NB4 (cell line): ENCODE measurements at regions not wholly inside any gene's neighbourhood (a gene's known extent, or its start where the extent isn't known, plus 50 kb on each side); places are given as distances from the start of the nearest gene placed in this dataset.

Experiments
- DNase-seq: peaks from one replicate; pipeline ENCODE4 v3.0.0; 2010; ENCODE audit warnings: low read depth
- H3K4me3 ChIP-seq: one replicate; pipeline ENCODE4 v1.5.1; 2011; ENCODE audit warnings: mild to moderate bottlenecking, low read depth, low read length, moderate library complexity
- MYC ChIP-seq: IDR thresholded peaks from 2 replicates; pipeline ENCODE4 v1.6.1; 2011; ENCODE audit warnings: low read depth, low read length
- POLR2A ChIP-seq: IDR thresholded peaks from 2 replicates; pipeline ENCODE4 v1.6.1; 2011; ENCODE audit warnings: mild to moderate bottlenecking; ENCODE audit not compliant: insufficient read length; ENCODE audit errors: extremely low read depth
- TF ChIP-seq, protein P1 (sequence below): IDR thresholded peaks from one replicate; pipeline ENCODE4 v1.5.1; 2012; ENCODE audit warnings: low read depth, low read length
- TF ChIP-seq, protein P2 (sequence below): IDR thresholded peaks from 2 replicates; pipeline ENCODE4 v1.6.1; 2011; ENCODE audit warnings: low read depth, low read length

DNA sequence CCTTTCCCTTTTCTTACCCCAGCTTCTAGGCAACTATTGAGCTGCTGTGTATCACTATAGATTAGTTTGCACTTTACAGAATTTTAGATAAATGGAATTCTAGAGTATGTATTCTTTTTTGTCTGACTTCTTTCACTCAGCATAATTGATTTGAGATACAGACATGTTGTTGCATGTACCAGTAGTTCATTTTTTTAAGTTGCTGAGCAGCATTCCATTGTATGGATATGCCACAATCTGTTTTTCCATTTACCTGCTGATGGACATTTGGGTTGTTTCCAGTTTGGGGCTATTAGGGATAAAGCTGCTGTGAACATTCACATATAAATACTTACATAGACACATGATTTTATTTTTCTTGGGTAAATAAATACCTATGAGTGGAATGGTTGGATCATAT lies 135.7 kb downstream of the IGF1 start:
- TF ChIP-seq, protein P1, sequence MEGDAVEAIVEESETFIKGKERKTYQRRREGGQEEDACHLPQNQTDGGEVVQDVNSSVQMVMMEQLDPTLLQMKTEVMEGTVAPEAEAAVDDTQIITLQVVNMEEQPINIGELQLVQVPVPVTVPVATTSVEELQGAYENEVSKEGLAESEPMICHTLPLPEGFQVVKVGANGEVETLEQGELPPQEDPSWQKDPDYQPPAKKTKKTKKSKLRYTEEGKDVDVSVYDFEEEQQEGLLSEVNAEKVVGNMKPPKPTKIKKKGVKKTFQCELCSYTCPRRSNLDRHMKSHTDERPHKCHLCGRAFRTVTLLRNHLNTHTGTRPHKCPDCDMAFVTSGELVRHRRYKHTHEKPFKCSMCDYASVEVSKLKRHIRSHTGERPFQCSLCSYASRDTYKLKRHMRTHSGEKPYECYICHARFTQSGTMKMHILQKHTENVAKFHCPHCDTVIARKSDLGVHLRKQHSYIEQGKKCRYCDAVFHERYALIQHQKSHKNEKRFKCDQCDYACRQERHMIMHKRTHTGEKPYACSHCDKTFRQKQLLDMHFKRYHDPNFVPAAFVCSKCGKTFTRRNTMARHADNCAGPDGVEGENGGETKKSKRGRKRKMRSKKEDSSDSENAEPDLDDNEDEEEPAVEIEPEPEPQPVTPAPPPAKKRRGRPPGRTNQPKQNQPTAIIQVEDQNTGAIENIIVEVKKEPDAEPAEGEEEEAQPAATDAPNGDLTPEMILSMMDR: no peak
- no peak for TF ChIP-seq POLR2A
- TF ChIP-seq, protein P2, sequence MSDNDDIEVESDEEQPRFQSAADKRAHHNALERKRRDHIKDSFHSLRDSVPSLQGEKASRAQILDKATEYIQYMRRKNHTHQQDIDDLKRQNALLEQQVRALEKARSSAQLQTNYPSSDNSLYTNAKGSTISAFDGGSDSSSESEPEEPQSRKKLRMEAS: no peak
- no peak for TF ChIP-seq MYC
- H3K4me3 ChIP-seq: no peak overlapping the region
- no peak for DNase-seq

DNA sequence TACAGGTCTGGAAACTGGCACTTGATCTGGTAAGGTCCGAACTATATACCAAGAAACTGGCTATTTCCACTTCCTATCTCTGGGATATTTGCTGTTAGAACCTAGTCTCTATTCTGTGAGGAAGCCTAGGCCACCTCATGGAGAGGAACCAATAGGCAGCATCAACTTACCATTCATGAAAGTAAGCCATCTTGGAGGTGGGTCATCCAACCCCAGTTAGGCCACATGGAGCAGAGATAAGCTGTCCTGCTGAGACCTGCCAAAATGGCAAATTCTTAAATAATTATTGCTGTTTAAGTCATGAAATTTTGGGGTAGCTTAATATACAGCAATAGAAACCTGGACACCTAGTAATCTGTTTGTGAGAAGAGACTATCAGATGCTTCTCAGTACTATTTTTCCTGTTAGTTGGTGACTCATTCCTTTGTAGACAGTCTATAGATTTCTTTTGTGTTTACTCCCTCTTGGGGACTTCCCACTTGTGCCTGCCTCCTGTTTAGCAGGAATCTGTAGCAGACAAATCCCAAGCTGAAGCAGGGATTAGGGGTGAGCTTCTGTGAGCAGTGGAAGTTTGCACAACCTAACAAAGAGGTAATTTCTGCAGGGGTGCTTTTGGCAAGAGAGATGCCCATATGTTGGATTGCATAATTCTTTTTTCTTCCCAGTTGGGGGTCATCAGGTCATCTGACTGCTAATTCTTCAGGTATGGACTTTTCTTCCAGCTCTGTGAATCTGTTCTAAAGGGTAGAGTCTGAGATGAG lies 136.8 kb downstream of the IGF1 start:
- TF ChIP-seq MYC (no peak), POLR2A (no peak)
- TF ChIP-seq, protein P1: no peak
- TF ChIP-seq, protein P2: no peak
- DNase-seq: no peak
- no peak overlapping the region for H3K4me3 ChIP-seq

- TF ChIP-seq, protein P2: no peak
- no peak for TF ChIP-seq MYC
- TF ChIP-seq POLR2A: no peak
- DNase-seq: no peak
- H3K4me3 ChIP-seq: no peak overlapping the region
Measured at GRCh38 chr12:102342281-102343006, 137.9 kb downstream of the IGF1 start.

DNA sequence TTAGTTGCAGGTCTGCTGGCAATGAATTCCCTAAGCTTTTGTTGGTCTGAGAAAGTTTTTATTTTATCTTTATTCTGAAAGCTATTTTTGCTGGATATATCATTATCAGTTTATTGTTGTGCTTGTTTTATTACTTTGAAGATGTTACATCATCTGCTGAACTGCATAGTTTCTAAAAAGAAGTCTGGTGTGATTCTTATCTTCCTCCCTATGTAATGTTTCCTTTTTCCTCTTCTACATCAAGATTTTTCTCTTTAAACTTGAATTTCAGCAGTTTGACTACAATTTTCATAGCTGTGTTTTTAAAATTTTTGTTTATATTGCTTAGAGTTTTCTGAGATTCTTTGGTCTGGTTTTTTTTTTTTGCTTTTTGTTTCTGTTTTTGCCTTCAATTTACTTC lies 137.1 kb upstream of the PMCH start:
- no peak for DNase-seq
- TF ChIP-seq, protein P2: no peak
- TF ChIP-seq, protein P1: no peak
- TF ChIP-seq POLR2A (no peak), MYC (no peak)
- no peak overlapping the region for H3K4me3 ChIP-seq

- DNase-seq: no peak
- TF ChIP-seq, protein P1: no peak
- TF ChIP-seq POLR2A (no peak), MYC (no peak)
- TF ChIP-seq, protein P2: no peak
- H3K4me3 ChIP-seq: no peak overlapping the region
Measured at GRCh38 chr12:102331419-102331818, 133.8 kb upstream of the PMCH start.

- H3K4me3 ChIP-seq: no peak overlapping the region
- TF ChIP-seq, protein P2: no peak
- no peak for TF ChIP-seq POLR2A
- TF ChIP-seq, protein P1: no peak
- no peak for TF ChIP-seq MYC
- no peak for DNase-seq
Measured at GRCh38 chr12:102329883-102330282, 132.2 kb upstream of the PMCH start.
